ENCODE measurements at regions not wholly inside any gene's neighbourhood (a gene's known extent, or its start where the extent isn't known, plus 50 kb on each side); places are given as distances from the start of the nearest gene placed in this dataset.
"Not testable (repeated sequence)": the region's sequence is repeated elsewhere in the genome, so short reads cannot be mapped to it uniquely, and the experiment has no call there.

DNA sequence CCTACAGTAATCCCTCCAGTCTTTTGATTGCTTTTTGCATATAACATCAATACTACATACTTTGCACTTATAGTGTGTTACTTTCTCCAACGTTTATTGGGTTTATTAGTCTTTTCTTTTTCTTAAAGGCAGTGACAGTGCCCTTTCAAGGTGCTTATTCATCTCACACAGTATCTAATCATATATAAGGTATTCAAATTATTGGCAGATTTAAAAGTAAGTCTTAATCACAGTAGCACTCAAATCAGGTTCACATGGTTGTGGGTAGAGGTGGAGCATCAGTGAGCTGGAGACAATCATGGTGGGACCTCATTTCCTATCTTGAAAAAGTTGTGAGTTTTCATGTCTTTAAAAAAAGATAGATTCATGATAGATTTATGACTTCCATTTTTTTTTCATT lies 706.2 kb downstream of the GALC start:
- DNase-seq = no peak

DNA sequence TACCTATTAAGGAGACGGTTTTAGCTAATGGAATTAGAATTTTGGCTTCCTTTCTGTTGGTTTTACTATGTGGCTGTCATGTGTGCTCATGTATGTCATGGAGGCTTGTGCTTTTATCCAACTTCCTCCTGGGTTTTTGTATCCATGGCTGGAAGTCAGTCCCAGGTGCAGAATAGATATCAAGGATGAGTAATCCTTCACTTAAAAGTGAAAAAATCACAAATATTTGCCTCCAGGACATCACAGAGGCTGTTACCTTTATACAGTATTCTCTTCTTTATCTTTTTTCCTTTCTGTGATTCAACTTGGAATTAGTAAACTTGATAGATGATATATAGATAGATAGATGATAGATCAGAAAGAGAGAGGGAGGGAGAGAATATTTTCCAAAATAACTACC lies 706.8 kb downstream of the GALC start:
- DNase-seq = no peak

GRCh38 chr14:87285506-87285905 lies 707.5 kb downstream of the GALC start:
- DNase-seq = no peak

DNA sequence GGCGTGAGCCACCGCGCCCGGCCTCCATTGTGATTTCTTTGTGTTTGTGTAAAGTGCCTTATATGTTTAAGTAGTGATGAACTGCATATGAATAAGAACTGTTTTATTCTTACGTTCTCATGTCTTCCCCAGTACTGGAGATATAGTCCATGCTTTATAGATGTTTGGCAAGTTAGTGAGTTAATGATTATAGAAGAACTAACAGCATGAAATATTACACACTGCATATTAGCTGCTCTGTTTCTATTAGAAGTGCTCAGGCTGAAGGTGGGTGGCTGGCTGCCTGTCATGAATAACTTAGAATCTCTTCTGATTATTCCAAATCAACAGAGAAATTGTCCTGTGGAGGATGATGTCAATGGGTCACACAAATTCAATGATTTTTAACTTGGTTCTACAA lies 709.4 kb downstream of the GALC start:
- DNase-seq = no peak

DNA sequence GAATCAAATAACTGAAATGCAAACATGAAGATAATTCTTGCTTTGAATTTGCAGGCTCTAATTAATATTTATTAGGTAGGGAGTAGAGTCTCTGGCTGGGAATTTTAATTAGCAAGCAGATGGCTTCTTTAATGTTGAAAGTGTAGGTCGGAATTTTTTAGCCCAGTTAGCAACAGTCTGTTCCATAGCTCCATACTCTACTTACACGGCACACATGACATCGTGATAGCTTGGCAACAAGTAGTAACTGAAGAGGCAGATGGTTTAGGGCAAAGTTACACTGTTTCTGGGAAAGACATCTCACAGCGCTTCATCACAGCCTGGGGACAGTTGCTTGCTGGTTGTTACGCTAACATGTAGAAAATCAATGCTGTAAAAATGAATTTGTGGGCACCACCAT lies 710.7 kb downstream of the GALC start:
- no peak for DNase-seq

DNA sequence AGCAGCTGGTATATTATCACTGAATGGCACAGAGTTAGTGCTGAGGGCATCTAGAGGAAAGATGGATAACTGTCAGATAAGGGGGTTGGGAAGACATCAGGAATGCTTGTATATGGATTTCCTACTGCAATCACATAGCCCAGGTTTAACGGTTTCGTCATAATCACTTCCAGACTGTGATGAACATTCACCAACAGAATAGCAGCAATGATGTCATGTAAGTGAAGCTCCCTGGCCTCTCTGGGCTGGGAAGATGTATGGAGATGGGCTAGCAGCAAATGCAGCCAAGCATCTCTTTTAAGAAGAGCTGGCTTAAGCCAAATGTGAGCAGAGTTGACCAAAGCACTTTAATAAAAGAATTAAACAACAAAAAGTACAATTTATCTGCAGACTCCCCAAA lies 714.6 kb downstream of the GALC start:
- no peak for DNase-seq

DNA sequence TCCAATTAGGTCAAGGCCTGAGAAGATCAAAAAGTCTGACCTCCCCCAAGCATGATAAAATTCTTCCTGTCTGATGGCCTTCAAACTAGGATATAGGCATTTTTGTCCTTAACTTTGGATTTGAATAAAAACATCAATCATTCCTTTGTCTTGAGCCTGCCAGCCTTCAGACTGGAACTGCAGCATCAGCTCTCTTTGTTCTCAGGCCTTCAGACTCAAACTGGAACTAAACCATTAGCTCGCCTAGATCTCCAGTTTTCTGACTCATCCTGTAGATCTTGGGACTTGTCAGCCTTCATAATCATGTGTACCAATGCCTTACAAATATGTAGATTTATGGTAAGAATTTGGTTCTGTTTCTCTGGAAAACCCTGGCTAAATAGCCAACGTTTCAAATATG lies 721.7 kb downstream of the GALC start:
- DNase-seq = no peak

DNA sequence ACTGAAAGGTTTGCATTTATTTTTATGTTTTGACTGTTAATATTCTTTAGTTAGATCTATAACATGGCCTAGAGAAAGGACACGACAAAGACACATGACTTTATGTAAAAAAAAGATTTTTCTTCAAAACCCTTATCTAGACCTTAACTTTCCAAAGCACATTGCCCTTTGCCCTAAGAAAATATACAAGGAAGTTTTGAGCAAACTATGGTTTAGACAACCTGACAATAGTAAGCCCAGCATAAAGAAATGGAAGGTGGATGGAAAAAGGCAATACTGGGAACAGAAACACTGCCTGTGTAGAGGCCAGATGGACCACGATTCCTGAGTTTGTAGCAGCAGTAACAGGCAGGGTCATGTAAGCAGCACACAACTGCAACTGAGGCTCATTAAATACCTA lies 724.0 kb downstream of the GALC start:
- no peak for DNase-seq

DNA sequence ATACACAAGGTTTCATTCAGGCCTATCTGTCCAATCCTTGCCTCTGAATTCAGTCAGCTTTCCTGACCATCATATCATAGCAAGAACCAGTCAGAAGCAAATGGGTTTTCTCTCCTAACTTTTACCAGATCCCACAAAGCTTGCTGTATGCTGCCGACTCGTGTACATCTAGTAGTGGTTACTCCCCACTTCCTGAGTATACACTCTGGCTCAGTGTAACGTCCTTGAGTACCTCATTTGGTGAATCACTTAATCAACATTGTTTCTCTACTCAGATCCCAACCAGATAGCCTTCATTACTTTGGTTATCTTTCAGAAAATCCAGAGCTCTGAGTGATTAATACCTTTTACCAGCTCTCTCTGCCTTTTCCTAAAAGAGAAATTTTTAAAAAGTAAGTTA lies 728.2 kb downstream of the GALC start:
- DNase-seq = no peak

GRCh38 chr14:87264272-87264785 lies 728.7 kb downstream of the GALC start:
- no peak for DNase-seq

- DNase-seq = no peak
Observed at GRCh38 chr14:87261621-87262020, 731.4 kb downstream of the GALC start.

DNA sequence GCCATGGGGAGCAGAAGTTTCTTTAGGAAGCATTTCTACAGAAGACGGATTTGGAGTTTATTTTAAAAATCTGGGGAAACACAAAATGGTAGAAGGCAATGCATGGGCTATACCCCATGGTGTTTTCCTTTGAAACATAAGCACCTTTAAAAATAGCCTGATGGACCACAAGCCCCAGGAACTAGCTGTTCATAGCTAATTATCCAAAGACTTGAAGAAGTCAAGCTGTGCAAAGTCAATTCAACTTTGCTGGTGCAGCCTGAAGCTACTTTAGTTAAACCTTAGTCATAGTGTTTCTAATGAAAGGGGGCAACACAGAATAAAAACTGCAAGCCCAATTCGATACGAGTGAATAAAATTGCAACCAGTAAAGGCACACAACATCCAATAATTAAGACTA lies 732.5 kb downstream of the GALC start:
- DNase-seq = no peak

GRCh38 chr14:87257421-87257820 lies 735.6 kb downstream of the GALC start:
- DNase-seq = no peak

GRCh38 chr14:87255058-87255457 lies 737.9 kb downstream of the GALC start:
- no peak for DNase-seq

DNA sequence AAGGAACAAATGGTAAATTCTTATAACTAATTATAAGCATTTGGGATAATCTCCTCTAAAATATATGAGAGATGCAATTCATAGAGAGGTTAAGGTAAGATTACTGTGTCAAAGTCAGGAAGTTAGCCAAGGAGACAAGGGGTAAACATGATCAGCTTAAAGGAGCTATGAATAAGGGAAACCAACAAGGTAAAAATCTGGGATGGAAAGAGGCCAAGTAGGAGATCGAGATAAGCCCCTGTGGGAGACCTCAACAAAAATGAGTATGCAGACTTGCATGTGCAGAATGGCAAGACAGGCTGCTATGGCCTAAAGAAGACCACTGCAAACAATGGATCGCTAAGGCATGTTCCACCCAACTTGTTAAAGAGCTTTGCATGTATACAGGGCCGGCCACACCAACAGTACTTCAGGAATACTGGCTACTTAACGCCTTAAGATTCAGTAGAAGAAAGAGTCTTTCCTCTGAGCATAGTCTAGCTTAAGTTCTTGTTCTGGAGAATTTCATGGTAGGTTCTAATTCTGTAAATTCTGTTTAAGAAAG lies 738.6 kb downstream of the GALC start:
- no peak for DNase-seq

- DNase-seq = not testable (repeated sequence)
Observed at GRCh38 chr14:87253791-87254190, 739.2 kb downstream of the GALC start.

DNA sequence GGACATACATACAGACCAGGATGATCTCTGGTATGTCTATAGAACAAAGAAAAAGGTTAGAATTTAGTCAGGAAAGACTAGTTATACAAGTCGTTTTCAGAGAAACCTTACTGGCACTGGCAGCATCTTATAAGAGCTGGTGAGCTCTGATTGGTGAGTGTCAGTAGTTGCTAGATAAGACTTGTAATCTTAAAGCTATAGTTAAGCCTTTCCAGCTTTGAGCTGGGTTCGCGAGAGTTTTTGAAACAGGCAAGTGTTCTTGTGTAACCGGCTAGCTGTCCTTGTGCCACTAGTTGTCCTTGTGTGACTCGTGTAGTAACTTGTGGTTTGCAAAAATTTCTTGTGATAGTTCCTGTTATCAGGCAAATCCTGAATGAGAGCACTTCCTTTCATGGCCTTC lies 740.9 kb downstream of the GALC start:
- DNase-seq = no peak

DNA sequence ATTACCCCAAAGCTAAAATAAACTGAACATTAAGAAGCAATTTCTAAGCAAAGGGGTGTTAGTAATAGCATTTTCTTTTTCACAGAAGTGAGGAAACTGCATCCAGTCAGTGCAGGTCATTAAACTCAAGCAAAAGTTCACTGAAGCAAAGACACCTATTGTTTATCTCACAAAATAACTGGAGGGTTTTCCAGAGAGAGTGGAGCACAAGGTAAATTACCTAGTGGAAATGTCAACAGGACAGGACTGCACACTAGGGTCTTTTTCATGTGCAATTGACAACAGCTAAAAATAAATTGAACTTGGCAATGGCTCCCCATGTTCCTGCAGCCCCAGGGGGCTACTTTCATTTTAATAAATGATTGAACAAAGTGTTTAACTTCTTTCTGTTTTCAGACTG lies 742.0 kb downstream of the GALC start:
- no peak for DNase-seq

- no peak for DNase-seq
Observed at GRCh38 chr14:87241018-87241768, 751.8 kb downstream of the GALC start.

GRCh38 chr14:87240319-87240718 lies 752.7 kb downstream of the GALC start:
- not testable (repeated sequence) for DNase-seq

DNA sequence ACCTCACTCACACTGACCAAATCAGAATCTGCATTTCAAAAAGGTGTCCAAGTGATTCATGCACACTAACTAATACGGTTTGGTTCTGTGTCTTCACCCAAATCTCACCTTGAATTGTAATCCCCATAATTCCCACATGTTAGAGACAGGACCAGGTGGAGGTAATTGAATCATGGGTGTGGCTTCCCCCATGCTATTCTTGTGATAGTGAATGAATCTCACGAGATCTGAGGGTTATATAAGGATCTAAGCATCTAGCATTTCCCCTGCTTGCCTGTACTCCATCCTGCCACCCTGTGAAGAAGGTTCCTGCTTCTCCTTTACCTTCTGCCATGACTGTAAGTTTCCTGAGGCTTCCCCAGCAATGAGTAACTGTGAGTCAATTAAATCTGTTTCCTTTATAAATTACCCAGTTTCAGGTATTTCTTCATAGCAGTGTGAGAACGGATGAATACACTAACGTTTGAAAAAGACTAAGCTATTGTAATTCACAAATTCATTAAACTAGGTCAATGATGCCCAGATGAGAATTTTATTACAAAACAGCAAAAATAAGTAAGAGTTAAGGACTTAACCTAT lies 759.1 kb downstream of the GALC start:
- DNase-seq = no peak

DNA sequence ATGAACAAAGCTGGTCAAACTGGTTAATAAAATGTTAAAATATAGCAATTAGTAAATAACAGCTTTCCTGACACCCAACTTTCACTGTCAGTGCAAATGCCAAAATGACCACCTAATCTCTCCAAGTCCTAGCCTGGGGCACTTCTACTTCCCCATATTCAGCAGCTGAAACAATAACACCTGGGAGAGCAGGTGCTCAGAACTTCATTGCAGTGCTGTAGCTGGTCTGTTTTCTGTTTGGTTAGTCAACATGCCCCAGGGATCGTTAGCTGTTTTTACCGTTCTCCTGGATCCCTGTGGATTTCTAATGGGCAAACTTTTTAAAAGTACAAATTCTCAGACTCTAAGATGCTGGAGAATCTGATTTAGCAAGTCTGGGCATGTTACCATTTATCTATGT lies 759.7 kb downstream of the GALC start:
- DNase-seq = no peak

DNA sequence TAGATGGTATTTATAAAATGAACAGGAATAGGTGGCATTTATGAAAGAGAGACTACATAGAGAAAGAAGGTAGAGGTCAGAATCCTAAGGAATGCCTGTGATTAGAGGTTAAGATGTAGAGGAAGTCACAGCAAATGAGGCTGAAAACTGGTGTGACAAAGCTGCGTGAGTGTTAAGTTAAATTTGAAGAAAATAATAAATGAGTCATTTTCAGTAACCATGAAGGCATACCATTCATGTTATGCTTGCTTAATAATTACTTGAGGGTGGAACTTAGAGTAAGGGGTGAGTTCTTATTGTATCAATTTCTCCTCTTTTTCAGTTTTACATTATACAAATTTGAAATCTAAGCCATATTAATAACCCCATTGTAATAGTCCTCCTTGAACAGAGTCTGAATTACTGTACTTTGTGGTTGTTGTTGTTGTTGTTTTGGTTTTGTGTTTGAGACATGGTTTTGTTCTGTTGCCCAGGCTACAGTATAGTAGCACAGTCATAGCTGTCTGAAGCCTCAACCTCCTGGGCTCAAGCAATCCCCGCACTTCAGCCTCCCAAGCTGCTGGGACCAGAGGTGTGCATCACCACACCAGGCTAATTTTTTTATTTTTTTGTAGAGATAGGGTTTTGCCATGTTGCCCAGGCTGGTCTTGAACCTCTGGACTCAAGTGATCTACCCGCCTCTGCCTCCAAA lies 761.5 kb downstream of the GALC start:
- no peak for DNase-seq

- DNase-seq = no peak
Observed at GRCh38 chr14:87230726-87231125, 762.3 kb downstream of the GALC start.

Measured in CD4-positive, alpha-beta T cell treated with Interleukin-4 for 1 hour (primary cell).